ENCODE measurements at regions not wholly inside any gene's neighbourhood (a gene's known extent, or its start where the extent isn't known, plus 50 kb on each side); places are given as distances from the start of the nearest gene placed in this dataset.

- no peak for TF ChIP-seq CTCF (IDR thresholded peaks at IDR 0.05)
Observed at GRCh38 chr6:43897571-43898302, 127.7 kb downstream of the VEGFA start.

DNA sequence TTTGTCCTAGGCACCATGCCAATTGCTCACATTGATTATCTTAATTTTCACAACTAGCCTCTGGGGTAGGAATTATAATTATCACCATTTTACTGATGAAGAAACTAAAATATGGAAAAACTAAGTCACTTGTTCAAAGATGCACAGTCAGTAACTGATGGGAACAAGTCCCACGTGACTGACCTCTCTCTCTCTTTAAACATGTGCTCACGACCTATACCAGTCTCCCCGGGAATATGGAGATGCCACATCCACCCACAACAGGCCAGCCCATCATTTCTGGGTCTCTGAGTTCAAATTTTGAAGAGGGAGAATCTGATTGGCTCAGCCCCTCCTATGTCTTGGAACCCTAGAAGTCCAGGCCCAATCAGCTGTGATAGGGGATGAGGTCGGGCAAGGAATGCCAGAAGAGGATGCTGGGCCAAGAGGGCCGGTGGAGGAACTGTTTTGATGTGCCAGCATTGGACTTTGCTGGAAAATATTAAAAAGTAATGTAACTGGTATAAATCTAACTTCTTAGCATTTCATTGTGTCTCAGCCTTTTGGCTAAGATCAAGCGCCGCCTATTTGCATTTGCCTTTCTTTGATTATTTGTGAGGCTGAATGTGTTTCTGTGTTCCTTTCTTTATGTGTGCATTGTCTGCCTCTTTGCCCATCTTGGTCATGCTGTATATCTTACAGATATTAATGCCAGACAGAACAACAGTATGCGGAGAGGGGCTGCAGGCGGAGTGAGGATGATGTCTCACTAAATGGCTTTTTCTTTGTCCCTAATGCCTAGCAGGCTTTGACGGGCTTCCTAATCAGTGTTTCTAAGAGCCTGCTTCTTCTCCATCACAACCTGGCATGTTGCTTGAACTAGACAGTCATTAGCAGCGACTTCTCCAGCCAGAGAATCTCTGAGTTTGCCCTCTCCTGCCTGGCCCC lies 126.6 kb downstream of the VEGFA start:
- TF ChIP-seq CTCF (IDR thresholded peaks at IDR 0.05), result no peak

DNA sequence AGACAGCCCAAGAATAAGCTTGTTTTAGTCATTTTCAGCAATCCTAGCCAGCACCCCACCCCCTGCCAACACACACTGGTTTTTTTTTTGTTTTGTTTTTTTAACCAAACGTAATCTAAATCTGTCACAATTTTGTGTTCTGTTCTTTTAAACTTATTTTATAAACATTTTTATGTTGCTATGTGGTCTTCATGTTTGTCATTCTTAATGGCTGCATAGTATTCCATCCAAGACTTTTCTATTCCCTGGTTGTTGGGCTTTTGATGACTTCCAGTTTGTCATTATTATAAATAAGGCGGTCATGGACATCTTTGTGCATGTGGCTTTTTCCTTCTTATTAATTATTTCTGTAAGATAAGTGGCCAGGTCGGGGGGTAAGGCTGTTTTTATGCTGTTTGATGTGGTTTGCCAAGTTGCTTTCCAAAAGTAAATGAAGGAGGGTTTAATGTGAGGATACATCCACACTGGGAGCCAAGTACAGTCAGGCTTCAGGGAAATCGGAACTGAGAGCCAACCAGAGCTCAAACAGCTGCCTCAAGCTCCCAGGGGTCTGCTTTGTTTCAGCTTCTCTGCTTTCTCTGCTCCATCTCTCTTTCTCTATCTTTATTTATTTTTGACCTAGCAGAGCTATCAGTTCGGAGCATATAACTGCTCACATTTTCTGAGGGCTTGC lies 125.8 kb downstream of the VEGFA start:
- TF ChIP-seq CTCF (IDR thresholded peaks at IDR 0.05), result no peak

- no peak for TF ChIP-seq CTCF (IDR thresholded peaks at IDR 0.05)
Observed at GRCh38 chr6:43893073-43893472, 123.1 kb downstream of the VEGFA start.

DNA sequence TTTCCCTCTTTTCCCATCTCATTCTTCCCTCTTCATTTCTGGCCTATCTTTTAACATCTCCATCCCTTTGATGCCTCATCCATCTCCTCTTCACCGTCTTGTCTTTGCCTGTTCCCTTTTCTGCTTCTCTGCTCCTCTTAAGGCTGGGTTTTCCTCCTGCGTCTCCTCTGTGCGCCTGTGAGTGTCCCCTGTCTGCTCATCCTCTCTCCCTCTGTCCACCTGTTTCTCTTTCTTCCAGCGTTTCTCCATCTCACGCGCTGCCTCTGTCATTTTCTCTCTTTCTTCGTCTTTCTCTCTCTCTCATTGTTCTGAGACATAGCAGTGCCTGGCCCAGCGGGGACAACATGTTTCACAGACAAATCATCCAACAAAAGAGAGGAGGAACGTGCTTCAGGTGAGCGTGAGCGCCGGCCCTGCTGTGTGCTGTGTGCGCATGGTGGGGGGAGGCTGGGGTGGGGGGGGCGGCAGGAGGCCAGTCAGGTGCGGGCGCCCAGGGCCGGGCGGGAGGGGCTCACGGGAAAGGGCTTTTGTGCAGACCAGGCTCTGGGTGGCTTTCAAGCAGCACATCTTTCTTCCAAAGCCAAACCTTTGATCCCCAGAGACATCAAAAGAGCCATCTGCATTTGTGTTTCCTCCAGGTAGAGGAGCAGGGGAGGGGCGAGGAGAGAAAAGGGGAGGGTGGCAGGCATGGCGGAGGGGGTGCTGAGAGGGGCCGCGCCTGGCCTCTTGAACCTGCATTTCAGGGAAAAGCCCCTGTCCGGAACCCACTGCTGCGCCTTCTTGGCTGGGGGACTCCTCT lies 121.3 kb downstream of the VEGFA start:
- TF ChIP-seq CTCF (IDR thresholded peaks at IDR 0.05), result no peak

DNA sequence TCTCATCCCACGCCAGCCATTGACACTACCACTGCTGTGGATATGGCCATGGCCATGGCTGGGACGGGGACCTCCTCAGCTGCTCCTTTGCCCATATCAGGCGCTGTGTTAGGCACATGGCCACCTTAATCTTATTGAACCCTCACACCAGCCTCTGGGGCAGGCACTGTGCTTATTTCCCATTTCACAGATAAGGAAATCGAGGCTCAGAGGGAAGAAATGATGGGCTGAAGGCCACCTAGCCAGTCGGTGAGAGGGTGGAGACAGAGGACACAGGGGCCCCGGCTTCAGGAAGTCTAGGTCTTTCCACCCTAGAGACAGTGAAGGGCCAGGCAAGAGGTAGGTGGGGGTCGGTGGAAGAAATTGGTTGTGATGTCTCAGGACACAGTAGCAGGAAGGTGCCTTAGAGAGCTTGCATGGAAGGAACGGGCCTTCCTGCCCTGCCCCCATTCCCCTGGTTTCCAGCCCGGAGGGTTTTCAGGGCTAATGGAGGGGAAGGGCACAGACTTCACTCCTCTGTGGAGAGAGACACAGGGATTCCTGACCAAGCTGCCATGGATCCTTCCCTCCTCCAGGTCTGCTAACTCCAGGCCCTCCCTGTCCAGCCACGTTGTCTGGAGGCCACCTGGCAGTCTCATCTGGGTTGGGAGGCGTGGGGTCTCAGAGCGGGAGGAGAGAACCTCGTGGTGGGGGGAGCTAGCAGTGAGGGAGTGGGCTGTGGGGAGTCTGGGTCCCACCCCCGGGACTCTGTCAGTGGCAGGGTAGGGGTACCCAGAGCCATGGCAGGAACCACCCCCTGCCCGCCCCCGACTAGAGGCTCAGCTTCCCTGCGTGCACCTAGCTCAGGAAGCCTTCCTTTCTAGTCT lies 120.4 kb downstream of the VEGFA start:
- no peak for TF ChIP-seq CTCF (IDR thresholded peaks at IDR 0.05)

Data from LNCAP (cell line).